ENCODE measurements at regions not wholly inside any gene's neighbourhood (a gene's known extent, or its start where the extent isn't known, plus 50 kb on each side); places are given as distances from the start of the nearest gene placed in this dataset.

DNA sequence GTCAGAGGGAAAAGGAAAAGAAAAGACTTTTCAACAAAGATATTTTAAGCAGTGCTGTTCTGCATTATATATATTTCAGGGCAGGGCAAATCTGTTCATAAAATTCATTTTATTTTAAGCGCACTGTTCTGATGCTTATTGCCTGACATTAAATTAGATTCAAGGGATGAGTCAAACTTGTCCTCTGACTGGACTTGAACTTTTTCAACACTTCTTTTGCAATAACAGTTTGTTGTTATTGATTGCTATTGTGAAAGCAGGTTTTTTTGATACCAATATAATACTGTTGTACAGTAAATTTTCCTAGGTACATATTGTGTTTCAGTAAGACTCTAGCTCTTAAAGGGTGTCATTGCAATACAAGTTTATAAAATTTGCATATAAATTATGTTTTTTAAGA is 481.3 kb downstream of the NAF1 start:
- intact Hi-C loops (cut with DNase I; ENCODE audit: low total_unique reads) = no loop called here
- WGBS, 2 donors = 97 to 98% methylated on average over 1 of the region's 1 CpG
- H3K4me3 ChIP-seq (ENCODE audit: low read depth, poor library complexity, severe bottlenecking) = no peak overlapping the region
- TF ChIP-seq, protein P1, sequence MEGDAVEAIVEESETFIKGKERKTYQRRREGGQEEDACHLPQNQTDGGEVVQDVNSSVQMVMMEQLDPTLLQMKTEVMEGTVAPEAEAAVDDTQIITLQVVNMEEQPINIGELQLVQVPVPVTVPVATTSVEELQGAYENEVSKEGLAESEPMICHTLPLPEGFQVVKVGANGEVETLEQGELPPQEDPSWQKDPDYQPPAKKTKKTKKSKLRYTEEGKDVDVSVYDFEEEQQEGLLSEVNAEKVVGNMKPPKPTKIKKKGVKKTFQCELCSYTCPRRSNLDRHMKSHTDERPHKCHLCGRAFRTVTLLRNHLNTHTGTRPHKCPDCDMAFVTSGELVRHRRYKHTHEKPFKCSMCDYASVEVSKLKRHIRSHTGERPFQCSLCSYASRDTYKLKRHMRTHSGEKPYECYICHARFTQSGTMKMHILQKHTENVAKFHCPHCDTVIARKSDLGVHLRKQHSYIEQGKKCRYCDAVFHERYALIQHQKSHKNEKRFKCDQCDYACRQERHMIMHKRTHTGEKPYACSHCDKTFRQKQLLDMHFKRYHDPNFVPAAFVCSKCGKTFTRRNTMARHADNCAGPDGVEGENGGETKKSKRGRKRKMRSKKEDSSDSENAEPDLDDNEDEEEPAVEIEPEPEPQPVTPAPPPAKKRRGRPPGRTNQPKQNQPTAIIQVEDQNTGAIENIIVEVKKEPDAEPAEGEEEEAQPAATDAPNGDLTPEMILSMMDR (IDR thresholded peaks at IDR 0.05) = no peak
- TF ChIP-seq POLR2A (IDR thresholded peaks at IDR 0.05) = no peak
- no peak for DNase-seq (ENCODE audit: low spot score in 2 of 2)

DNA sequence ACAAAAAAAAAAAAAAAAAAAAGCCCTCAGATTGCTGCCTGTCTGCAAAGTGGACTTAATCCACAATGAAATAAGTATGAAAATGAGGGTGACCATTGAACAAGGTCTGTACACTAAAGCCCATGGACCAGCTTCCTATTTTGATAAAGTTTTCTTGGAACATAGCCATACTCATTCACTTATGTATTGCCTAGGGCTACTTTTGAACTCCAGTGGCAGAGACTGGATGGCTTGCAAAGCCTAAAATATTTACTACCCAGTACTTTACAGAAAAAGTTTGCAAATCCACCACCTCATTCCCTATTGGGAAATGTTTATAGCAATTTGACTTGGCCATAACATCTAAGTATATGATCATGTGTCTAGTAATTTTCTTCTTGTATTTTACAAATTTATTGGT is 481.7 kb downstream of the NAF1 start:
- TF ChIP-seq, protein P1 (IDR thresholded peaks at IDR 0.05) = no peak
- TF ChIP-seq POLR2A (IDR thresholded peaks at IDR 0.05) = no peak
- no peak overlapping the region for H3K4me3 ChIP-seq (ENCODE audit: low read depth, poor library complexity, severe bottlenecking)
- DNase-seq (ENCODE audit: low spot score in 2 of 2) = no peak
- intact Hi-C loops (cut with DNase I; ENCODE audit: low total_unique reads) = no loop called here

DNA sequence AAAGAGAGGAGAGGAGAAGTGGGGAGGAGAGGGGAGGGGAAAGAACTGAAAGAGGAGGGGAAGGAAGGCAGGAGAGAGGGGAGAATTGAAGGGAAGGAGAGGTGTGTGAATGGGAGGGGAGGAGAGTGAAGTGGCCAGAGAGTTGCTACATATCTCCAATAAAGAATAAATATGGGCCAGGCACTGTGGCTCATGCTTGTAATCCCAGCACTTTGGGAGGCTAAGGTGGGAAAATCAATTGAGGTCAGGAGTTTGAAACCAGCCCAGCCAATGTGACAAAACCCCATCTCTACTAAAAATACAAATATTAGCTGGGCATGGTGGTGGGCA is 482.4 kb downstream of the NAF1 start:
- intact Hi-C loops (cut with DNase I; ENCODE audit: low total_unique reads) = no loop called here
- H3K4me3 ChIP-seq (ENCODE audit: low read depth, poor library complexity, severe bottlenecking) = no peak overlapping the region
- DNase-seq (ENCODE audit: low spot score in 2 of 2) = no peak
- TF ChIP-seq POLR2A (IDR thresholded peaks at IDR 0.05) = no peak
- TF ChIP-seq, protein P1 (IDR thresholded peaks at IDR 0.05) = no peak

DNA sequence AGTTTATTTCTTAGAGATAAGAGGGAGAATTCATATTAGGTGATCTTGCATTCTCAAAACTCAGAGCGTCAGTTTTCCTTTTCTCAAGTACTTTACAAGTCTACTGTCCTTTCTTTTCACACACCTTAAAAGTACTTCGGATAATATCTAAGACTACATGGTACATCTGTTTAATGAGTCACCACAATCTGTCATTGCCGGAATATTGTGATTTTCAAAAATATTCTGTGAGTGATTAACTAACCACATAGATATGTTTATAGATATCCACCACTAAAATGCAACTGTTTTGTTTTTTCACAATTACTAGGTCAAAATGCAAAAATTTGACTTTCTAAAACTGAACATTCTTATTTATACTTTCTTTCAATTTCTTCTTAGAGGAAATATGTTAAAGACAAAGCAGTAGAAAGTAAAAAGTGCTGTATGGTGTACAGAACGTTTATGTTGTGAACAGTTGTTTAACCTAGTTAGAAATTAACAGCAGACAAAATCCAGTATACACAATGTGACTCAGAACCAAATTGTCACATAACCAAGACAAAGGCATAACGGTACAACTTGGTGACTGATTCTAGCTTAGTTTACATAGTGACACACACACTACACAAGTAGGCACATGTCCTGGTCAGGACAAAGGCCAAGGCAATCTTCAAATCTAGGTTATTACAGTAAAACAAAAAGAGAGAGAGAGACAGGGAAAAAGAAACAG is 482.9 kb downstream of the NAF1 start:
- intact Hi-C loops (cut with DNase I; ENCODE audit: low total_unique reads) = no loop called here
- no peak overlapping the region for H3K4me3 ChIP-seq (ENCODE audit: low read depth, poor library complexity, severe bottlenecking)
- WGBS, 2 donors = 55 to 62% methylated on average over 5 of the region's 5 CpGs
- no peak for DNase-seq (ENCODE audit: low spot score in 2 of 2)
- TF ChIP-seq, protein P1 (IDR thresholded peaks at IDR 0.05) = no peak
- no peak for TF ChIP-seq POLR2A (IDR thresholded peaks at IDR 0.05)

DNA sequence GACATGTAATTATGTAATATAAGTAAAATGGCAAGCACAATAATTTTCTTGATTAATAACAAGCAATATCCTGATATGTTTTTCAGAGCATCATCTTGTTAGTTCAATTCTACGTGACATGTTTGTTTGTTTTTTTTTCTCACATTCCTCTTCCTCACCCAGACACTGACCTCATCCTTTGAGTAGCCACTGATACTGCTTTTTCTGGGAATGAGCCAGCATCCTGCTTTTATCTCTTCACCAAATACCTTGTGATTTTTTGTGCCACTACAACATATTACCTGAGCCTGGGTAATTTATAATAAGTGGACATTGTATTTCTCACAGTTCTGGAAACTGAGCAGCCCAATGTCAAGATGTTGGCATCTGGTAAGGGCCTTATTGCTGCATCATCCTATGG is 484.0 kb downstream of the NAF1 start:
- intact Hi-C loops (cut with DNase I; ENCODE audit: low total_unique reads) = no loop called here
- TF ChIP-seq, protein P1 (IDR thresholded peaks at IDR 0.05) = no peak
- TF ChIP-seq POLR2A (IDR thresholded peaks at IDR 0.05) = no peak
- no peak overlapping the region for H3K4me3 ChIP-seq (ENCODE audit: low read depth, poor library complexity, severe bottlenecking)
- 60 to 79% methylated on average over 1 of the region's 1 CpG for WGBS, 2 donors
- DNase-seq (ENCODE audit: low spot score in 2 of 2) = no peak

DNA sequence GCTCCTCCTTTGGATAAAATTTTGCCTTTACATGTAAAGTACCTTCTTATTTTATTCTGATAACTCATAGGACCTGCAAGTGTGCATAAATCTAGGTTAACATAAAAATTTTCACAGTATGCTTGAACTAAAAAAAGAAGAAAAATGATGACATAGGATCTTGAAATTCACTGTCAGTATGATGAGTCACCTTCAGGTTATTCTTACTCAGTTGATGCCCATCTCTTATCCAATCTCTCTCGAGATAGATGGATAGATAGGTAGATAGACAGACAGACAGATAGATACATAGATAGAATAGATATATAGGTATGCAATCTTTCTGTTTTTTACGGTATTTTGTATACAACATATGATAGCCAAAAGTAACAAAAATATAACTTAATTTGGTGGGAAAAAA is 485.5 kb downstream of the NAF1 start:
- WGBS, 2 donors = 34 to 39% methylated on average over 2 of the region's 2 CpGs
- intact Hi-C loops (cut with DNase I; ENCODE audit: low total_unique reads) = no loop called here
- H3K4me3 ChIP-seq (ENCODE audit: low read depth, poor library complexity, severe bottlenecking) = no peak overlapping the region
- no peak for DNase-seq (ENCODE audit: low spot score in 2 of 2)
- TF ChIP-seq POLR2A (IDR thresholded peaks at IDR 0.05) = no peak
- TF ChIP-seq, protein P1 (IDR thresholded peaks at IDR 0.05) = no peak
